Tibial nerve (tissue), 3 donors: ENCODE measurements at regions not wholly inside any gene's neighbourhood (a gene's known extent, or its start where the extent isn't known, plus 50 kb on each side); places are given as distances from the start of the nearest gene placed in this dataset.

Source experiments
- EP300 ChIP-seq, 2 donors: sonication (generic); formaldehyde crosslinking; IDR thresholded peaks; one replicate each; pipeline ENCODE4 v1.6.1; 2017; ENCODE audit warnings: antibody characterized with exemption in 2 of 2, mild to moderate bottlenecking in 1 of 2
- POLR2A ChIP-seq, 2 donors: fragments of 450-650 bp; IDR thresholded peaks; one replicate each; pipeline ENCODE4 v1.6.1; 2017; ENCODE audit warnings: antibody characterized with exemption in 2 of 2, mild to moderate bottlenecking in 2 of 2, moderate library complexity in 2 of 2

- TF ChIP-seq EP300 (IDR thresholded peaks at IDR 0.05), result no peak
- TF ChIP-seq POLR2A (IDR thresholded peaks at IDR 0.05), result no peak
Observed at GRCh38 chr7:145655666-145656065, 460.9 kb upstream of the CNTNAP2 start.
